Heart left ventricle (tissue), 13 donors: ENCODE measurements at regions not wholly inside any gene's neighbourhood (a gene's known extent, or its start where the extent isn't known, plus 50 kb on each side); places are given as distances from the start of the nearest gene placed in this dataset.

ENCODE experiments used
- CTCF ChIP-seq, 12 donors: fragments of 200-600 bp; sonication (generic) in 4 of 12; IDR thresholded peaks; one replicate each; pipeline versions ENCODE4 v1.5.0 to v1.8.0; 2018 to 2022; ENCODE audit warnings: antibody characterized with exemption in 12 of 12, mild to moderate bottlenecking in 5 of 12
- POLR2A ChIP-seq, 2 donors: fragments of 450-650 bp; IDR thresholded peaks; one replicate each; pipeline ENCODE4 v1.6.1; 2017; ENCODE audit warnings: antibody characterized with exemption in 2 of 2, mild to moderate bottlenecking in 2 of 2, moderate library complexity in 2 of 2
- donor health status: ischemic (EF 13 %, LVEDD 7.1; RV severe dilation, severe dysfunction).
- donor health status: DM: no; HTN: yes; CAD: no.
- donor health status: DM: no; HTN: no; CAD: no.
- donor health status: ischemic (EF 25% LVEDD 6.9; RV normal size, moderate dysfunction).
- donor health status: ischemic (EF 25% LVEDD 5.7; RV mildly dilated, moderate dysfunction).
- donor health status: ischemic (EF 35%, LVEDD 5.7; RV mildly dilated, moderate dysfunction).
- donor health status: nonischemic (EF 11% LVEDD 7.7; RV severe dilation, severe dysfunction).
- donor health status: DM: yes; HTN: yes; CAD: no.
- donor health status: PGD.
- donor health status: ischemic (EF 29% LVEDD 5.4; RV normal size, mild dysfunction).
- donor health status: nonischemic (EF 23%, LVEDD 6.1; RV moderate dilation, normal function).

DNA sequence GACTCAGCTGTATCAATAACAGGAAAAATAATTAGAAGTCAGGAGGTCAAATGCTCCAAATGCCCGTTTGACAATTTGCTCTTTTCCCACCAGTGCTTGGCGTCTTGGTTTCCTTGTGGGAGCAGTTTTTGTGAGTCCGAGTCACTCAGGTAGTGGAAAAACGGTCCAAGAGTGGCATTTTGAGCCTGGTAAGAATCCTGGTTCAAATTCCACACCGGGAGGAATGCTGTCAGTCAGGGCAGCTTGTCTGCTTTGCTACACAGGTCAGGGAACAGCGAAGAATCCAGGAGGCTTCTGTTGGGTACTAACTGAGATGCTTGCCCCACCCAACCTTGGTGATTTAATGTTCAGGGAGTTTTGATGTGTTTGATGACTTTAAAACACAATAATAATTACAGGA, 209.5 kb downstream of the HERPUD2 start:
- TF ChIP-seq POLR2A (IDR thresholded peaks at IDR 0.05) (no peak), CTCF (IDR thresholded peaks at IDR 0.05) (no peak)
